Endothelial cell of umbilical vein (primary cell): ENCODE measurements at regions not wholly inside any gene's neighbourhood (a gene's known extent, or its start where the extent isn't known, plus 50 kb on each side); places are given as distances from the start of the nearest gene placed in this dataset.

Source experiments
- BruUV-seq: library from RNA; stranded (reverse); fragments of 400-500 nt; replicated peaks from 2 replicates; lab custom pipeline; 2021; lab: Mats Ljungman, UMichigan
- CTCF ChIA-PET: fragments of 300-600, 350-600 bp; sonication (Branson Sonifier 250); formaldehyde crosslinking; loops from one replicate; lab custom pipeline; 2021; ENCODE audit warnings: antibody characterized with exemption, inconsistent platforms; lab: Charles Lee
- POLR2A ChIA-PET: fragments of 300-600, 350-600 bp; sonication (Branson Sonifier 250); formaldehyde crosslinking; loops from one replicate; lab custom pipeline; 2021; ENCODE audit warnings: antibody characterized with exemption, inconsistent platforms; lab: Charles Lee
- DNase-seq: peaks from one replicate; pipeline ENCODE4 v3.0.0-alpha.2; 2011; ENCODE audit warnings: low read depth, low spot score
- FAIRE-seq: peaks from 2 replicates; lab custom pipeline; 2011; peaks lifted over from hg19 to GRCh38; lab: Jason Lieb, UNC
- H2AFZ ChIP-seq: 2 replicates; pipeline ENCODE4 v1.6.0; 2012; ENCODE audit warnings: low read depth, low read length, control low read depth, inconsistent platforms
- H3K27ac ChIP-seq: 2 replicates; pipeline ENCODE4 v1.5.1; 2011; ENCODE audit warnings: low read depth, mild to moderate bottlenecking, control low read depth, low read length, moderate library complexity; ENCODE audit not compliant: insufficient read depth
- H3K27me3 ChIP-seq, 2 experiments: 2 replicates each; pipeline versions ENCODE4 v1.6.0 to v1.6.1; 2011; ENCODE audit warnings: low read length in 2 of 2, mixed read lengths in 1 of 2; ENCODE audit not compliant: control insufficient read depth in 2 of 2, insufficient read depth in 2 of 2
- H3K36me3 ChIP-seq, 2 experiments: 2 replicates in 1 of 2; 3 replicates in 1 of 2; pipeline ENCODE4 v1.5.1; 2011; ENCODE audit warnings: low read length in 2 of 2, mild to moderate bottlenecking in 1 of 2, moderate library complexity in 1 of 2; ENCODE audit not compliant: control insufficient read depth in 2 of 2, insufficient read depth in 2 of 2; ENCODE audit errors: extremely low read depth in 1 of 2
- H3K4me1 ChIP-seq: 3 replicates; pipeline ENCODE4 v1.5.1; 2011; ENCODE audit warnings: mild to moderate bottlenecking, low read length; ENCODE audit not compliant: control insufficient read depth, insufficient read depth; ENCODE audit errors: extremely low read depth
- H3K4me2 ChIP-seq: 2 replicates; pipeline ENCODE4 v1.6.1; 2011; ENCODE audit warnings: low read length, control low read depth, mixed read lengths; ENCODE audit not compliant: insufficient read depth
- H3K4me3 ChIP-seq, 3 experiments: fragments of 200-600 bp in 1 of 3; sonication (generic), shearing (Covaris generic) in 1 of 3; replicated peaks in 1 of 3; 2 replicates each; pipeline ENCODE4 v1.5.1; 2011 to 2016; ENCODE audit warnings: control low read depth in 3 of 3, low read length in 3 of 3, mild to moderate bottlenecking in 2 of 3, inconsistent platforms in 1 of 3, low read depth in 1 of 3, moderate library complexity in 1 of 3; ENCODE audit not compliant: insufficient read depth in 1 of 3
- H3K79me2 ChIP-seq: 2 replicates; pipeline ENCODE4 v1.6.0; 2012; ENCODE audit warnings: low read length, inconsistent platforms; ENCODE audit not compliant: control insufficient read depth, insufficient read depth
- H3K9ac ChIP-seq: replicated peaks from 2 replicates; pipeline ENCODE3; 2011; ENCODE audit warnings: low read length, control low read depth; ENCODE audit not compliant: insufficient read depth; ENCODE audit errors: extremely low read depth
- H3K9me1 ChIP-seq: replicated peaks from 3 replicates; pipeline ENCODE4 v1.6.0; 2011; ENCODE audit warnings: mild to moderate bottlenecking, low read length; ENCODE audit not compliant: control insufficient read depth, insufficient read depth; ENCODE audit errors: extremely low read depth
- H3K9me3 ChIP-seq: replicated peaks from 2 replicates; pipeline ENCODE4 v1.5.1; 2012; ENCODE audit warnings: low read length, inconsistent platforms; ENCODE audit not compliant: control insufficient read depth, insufficient read depth
- H4K20me1 ChIP-seq: replicated peaks from 2 replicates; pipeline ENCODE3; 2011; ENCODE audit warnings: mild to moderate bottlenecking, low read length; ENCODE audit not compliant: control insufficient read depth, insufficient read depth; ENCODE audit errors: extremely low read depth
- CTCF ChIP-seq, 2 donors: IDR thresholded peaks; 1 replicate in 1 of 2; 2 replicates in 1 of 2; pipeline ENCODE4 v1.5.1; 2011; ENCODE audit warnings: low read length in 2 of 2, mild to moderate bottlenecking in 2 of 2, moderate library complexity in 2 of 2, control low read depth in 1 of 2, inconsistent platforms in 1 of 2, low read depth in 1 of 2; ENCODE audit not compliant: insufficient read depth in 1 of 2; ENCODE audit errors: extremely low read depth in 1 of 2
- EZH2 ChIP-seq: IDR thresholded peaks from 2 replicates; pipeline ENCODE4 v1.6.1; 2012; ENCODE audit warnings: borderline replicate concordance, low read depth, mild to moderate bottlenecking, moderate library complexity, low read length, inconsistent platforms; ENCODE audit not compliant: severe bottlenecking
- FOS ChIP-seq: IDR thresholded peaks from 2 replicates; pipeline ENCODE4 v1.6.1; 2011; ENCODE audit warnings: mild to moderate bottlenecking, low read length, moderate library complexity, borderline replicate concordance; ENCODE audit not compliant: insufficient read depth
- GATA2 ChIP-seq: IDR thresholded peaks from 2 replicates; pipeline ENCODE4 v1.7.0; 2011; ENCODE audit warnings: low read depth, mild to moderate bottlenecking, moderate library complexity, mixed read lengths, low read length; ENCODE audit not compliant: insufficient read length, insufficient read depth
- JUN ChIP-seq: IDR thresholded peaks from 2 replicates; pipeline ENCODE4 v1.6.1; 2011; ENCODE audit warnings: borderline replicate concordance, low read depth; ENCODE audit not compliant: insufficient read length, insufficient read depth
- MAX ChIP-seq: IDR thresholded peaks from 2 replicates; pipeline ENCODE4 v1.6.1; 2011; ENCODE audit not compliant: insufficient read depth, insufficient read length
- MYC ChIP-seq: IDR thresholded peaks from one replicate; pipeline ENCODE4 v1.6.1; 2011; ENCODE audit warnings: mild to moderate bottlenecking, low read depth, low read length
- POLR2A ChIP-seq: IDR thresholded peaks from 2 replicates; pipeline ENCODE4 v1.6.1; 2012; ENCODE audit warnings: low read depth, mild to moderate bottlenecking, control low read depth, low read length
- POLR2AphosphoS5 ChIP-seq: IDR thresholded peaks from 2 replicates; pipeline ENCODE4 v1.6.1; 2012; ENCODE audit warnings: low read depth, mild to moderate bottlenecking, control low read depth, low read length, moderate library complexity; ENCODE audit not compliant: insufficient read depth
- dilution Hi-C: fragments of 300-500 bp; cut with MboI; formaldehyde crosslinking; loops from one replicate; pipeline ENCODE4 v1.15.0; 2019; ENCODE audit warnings: low sequenced_read_pairs; ENCODE audit not compliant: extremely low pct_ligation_motif_present
- intact Hi-C: fragments of 100-400 bp; cut with micrococcal nuclease; formaldehyde crosslinking; loops from one replicate; pipeline ENCODE4 v1.10.0; 2022

DNA sequence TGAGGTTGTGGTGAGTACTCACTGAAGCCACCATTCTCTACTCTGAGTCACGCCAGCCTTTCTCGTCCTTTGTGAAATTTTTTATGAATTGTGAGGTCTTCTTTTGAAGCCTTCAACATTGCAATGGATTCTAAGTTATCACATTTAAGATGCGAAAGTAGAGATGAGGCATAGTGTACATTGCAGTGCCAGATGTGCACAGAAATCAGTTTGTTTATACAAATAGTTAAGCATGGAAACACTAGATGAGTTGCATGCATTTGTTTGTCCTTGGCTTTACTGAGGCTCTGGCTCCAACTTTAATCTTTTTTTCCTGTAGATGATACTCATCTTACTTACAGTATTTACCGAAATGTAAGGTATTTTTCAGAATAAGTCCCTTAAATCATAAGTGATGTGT lies 453.7 kb upstream of the RIOK2 start:
- FAIRE-seq (no peak), DNase-seq (no peak)
- ChIA-PET POLR2A (no interaction called here), CTCF (no interaction called here)
- no peaks in the 10 kb centered on the region for H4K20me1 ChIP-seq
- TF ChIP-seq POLR2AphosphoS5 (no peak), POLR2A (no peak), JUN (no peak), MYC (no peak), MAX (no peak), FOS (no peak), EZH2 (no peak), GATA2 (no peak), CTCF (IDR thresholded peaks at IDR 0.05; ENCODE audit: extremely low read depth in 1 of 2, insufficient read depth in 1 of 2, low read depth in 1 of 2, low read length in 2 of 2) (no peak)
- dilution Hi-C loops (no loop called here), intact Hi-C loops (no loop called here)
- no peak overlapping the region for H3K9ac ChIP-seq
- H3K79me2 ChIP-seq, result no peaks in the 10 kb centered on the region
- no peaks in the 10 kb centered on the region for H3K9me3 ChIP-seq
- H3K36me3 ChIP-seq, result no peaks in the 10 kb centered on the region
- no peak overlapping the region for H3K4me3 ChIP-seq
- no peak overlapping the region for H2AFZ ChIP-seq
- H3K27ac ChIP-seq, result no peak overlapping the region
- no peaks in the 10 kb centered on the region for H3K4me1 ChIP-seq
- no peaks in the 10 kb centered on the region for H3K27me3 ChIP-seq
- H3K4me2 ChIP-seq, result no peak overlapping the region
- BruUV-seq, result no TSS peak
- no peaks in the 10 kb centered on the region for H3K9me1 ChIP-seq
